SK-N-SH treated with all-trans-retinoic acid at 6 μM for 48 hours (cell line): ENCODE measurements at regions not wholly inside any gene's neighbourhood (a gene's known extent, or its start where the extent isn't known, plus 50 kb on each side); places are given as distances from the start of the nearest gene placed in this dataset.

Experiments
- ATAC-seq: fragments of 200-7000 bp; cut with Tn5 transposase; 3 replicates; pipeline ENCODE4 v1.9.1; 2020; ENCODE audit warnings: mild to moderate bottlenecking, moderate library complexity
- ARNTL ChIP-seq: fragments of 450-650 bp; formaldehyde crosslinking; IDR thresholded peaks from 2 replicates; pipeline ENCODE4 v1.5.0; 2020; ENCODE audit warnings: low read depth, mild to moderate bottlenecking, moderate library complexity, borderline replicate concordance
- BACH2 ChIP-seq: fragments of 250-450 bp; sonication (Bioruptor Pico); IDR thresholded peaks from 2 replicates; pipeline ENCODE4 v1.9.0; 2021; ENCODE audit warnings: mild to moderate bottlenecking, borderline replicate concordance
- CSRNP3 ChIP-seq: fragments of 250-450 bp; sonication (Bioruptor Pico); IDR thresholded peaks from 2 replicates; pipeline ENCODE4 v1.5.1; 2021; ENCODE audit warnings: mild to moderate bottlenecking, moderate library complexity
- ESRRG ChIP-seq: fragments of 250-450 bp; sonication (Bioruptor Pico); IDR thresholded peaks from 2 replicates; pipeline ENCODE4 v1.6.1; 2021; ENCODE audit warnings: mild to moderate bottlenecking
- GLIS3 ChIP-seq: fragments of 250-450 bp; sonication (Bioruptor Pico); IDR thresholded peaks from 2 replicates; pipeline ENCODE4 v1.5.0; 2020; ENCODE audit warnings: mild to moderate bottlenecking, moderate library complexity
- ISL1 ChIP-seq: fragments of 250-450 bp; sonication (Bioruptor Pico); IDR thresholded peaks from 2 replicates; pipeline ENCODE4 v2.1.2; 2022; ENCODE audit warnings: mild to moderate bottlenecking, moderate library complexity
- PPARA ChIP-seq: fragments of 250-450 bp; sonication (Bioruptor Pico); IDR thresholded peaks from 2 replicates; pipeline ENCODE4 v1.5.0; 2020; ENCODE audit warnings: mild to moderate bottlenecking, borderline replicate concordance
- RARB ChIP-seq: fragments of 250-450 bp; sonication (Bioruptor Pico); IDR thresholded peaks from 2 replicates; pipeline ENCODE4 v1.8.0; 2021; ENCODE audit warnings: mild to moderate bottlenecking, moderate library complexity
- SNAI2 ChIP-seq: fragments of 250-450 bp; sonication (Bioruptor Pico); IDR thresholded peaks from 2 replicates; pipeline ENCODE4 v1.5.0; 2020; ENCODE audit warnings: mild to moderate bottlenecking, moderate library complexity
- TCF4 ChIP-seq: fragments of 250-450 bp; sonication (Bioruptor Pico); IDR thresholded peaks from 2 replicates; pipeline ENCODE4 v1.8.0; 2021; ENCODE audit warnings: mild to moderate bottlenecking, moderate library complexity, borderline replicate concordance
- ZC3H10 ChIP-seq: fragments of 250-450 bp; sonication (Bioruptor Pico); IDR thresholded peaks from 2 replicates; pipeline ENCODE4 v1.5.1; 2021; ENCODE audit warnings: mild to moderate bottlenecking, moderate library complexity
- ZFP3 ChIP-seq: fragments of 250-450 bp; sonication (Bioruptor Pico); IDR thresholded peaks from 2 replicates; pipeline ENCODE4 v1.5.0; 2020; ENCODE audit warnings: mild to moderate bottlenecking, moderate library complexity
- ZFP30 ChIP-seq: fragments of 450-650 bp; formaldehyde crosslinking; IDR thresholded peaks from 2 replicates; pipeline ENCODE4 v1.5.0; 2022; ENCODE audit warnings: mild to moderate bottlenecking, moderate library complexity
- ZNF565 ChIP-seq: fragments of 450-650 bp; formaldehyde crosslinking; conservative IDR thresholded peaks from 2 replicates; pipeline ENCODE4 v1.5.0; 2020; ENCODE audit warnings: low read depth, mild to moderate bottlenecking, moderate library complexity
- ZNF70 ChIP-seq: fragments of 450-650 bp; formaldehyde crosslinking; IDR thresholded peaks from 2 replicates; pipeline ENCODE4 v1.5.0; 2020; ENCODE audit warnings: mild to moderate bottlenecking, moderate library complexity
- TF ChIP-seq, protein P1 (sequence below): fragments of 250-450 bp; sonication (Bioruptor Pico); IDR thresholded peaks from 2 replicates; pipeline ENCODE4 v1.5.1; 2020; ENCODE audit warnings: low read depth, mild to moderate bottlenecking, moderate library complexity
- TF ChIP-seq, protein P2 (sequence below): fragments of 250-450 bp; sonication (Bioruptor Pico); IDR thresholded peaks from 2 replicates; pipeline ENCODE4 v1.5.0; 2020; ENCODE audit warnings: mild to moderate bottlenecking, moderate library complexity
- TF ChIP-seq, protein P3 (sequence below): fragments of 250-450 bp; sonication (Bioruptor Pico); IDR thresholded peaks from 2 replicates; pipeline ENCODE4 v1.8.0; 2020; ENCODE audit warnings: mild to moderate bottlenecking, moderate library complexity, borderline replicate concordance

- ATAC-seq: no peak
Observed at GRCh38 chr1:182147136-182147820, 85.8 kb upstream of the ZNF648 start.

DNA sequence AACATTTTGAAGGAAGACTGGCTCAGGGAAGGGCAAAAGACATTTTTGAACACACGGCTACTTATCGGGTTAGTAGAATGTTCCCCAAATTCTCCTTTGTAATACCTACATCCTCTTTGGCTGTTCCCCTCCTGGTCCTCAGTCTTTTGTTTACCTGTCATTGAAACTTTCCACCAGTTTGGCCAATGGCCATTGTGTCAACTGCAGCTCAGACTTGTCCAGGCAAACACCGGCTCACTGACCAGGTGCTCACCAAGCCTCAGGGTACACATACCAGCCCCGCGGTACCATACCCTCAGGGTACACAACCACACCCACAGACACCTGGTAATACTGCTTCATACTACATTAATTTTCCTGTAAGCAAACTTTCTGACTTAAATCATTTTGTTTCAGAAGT, 84.8 kb upstream of the ZNF648 start:
- TF ChIP-seq, protein P1, sequence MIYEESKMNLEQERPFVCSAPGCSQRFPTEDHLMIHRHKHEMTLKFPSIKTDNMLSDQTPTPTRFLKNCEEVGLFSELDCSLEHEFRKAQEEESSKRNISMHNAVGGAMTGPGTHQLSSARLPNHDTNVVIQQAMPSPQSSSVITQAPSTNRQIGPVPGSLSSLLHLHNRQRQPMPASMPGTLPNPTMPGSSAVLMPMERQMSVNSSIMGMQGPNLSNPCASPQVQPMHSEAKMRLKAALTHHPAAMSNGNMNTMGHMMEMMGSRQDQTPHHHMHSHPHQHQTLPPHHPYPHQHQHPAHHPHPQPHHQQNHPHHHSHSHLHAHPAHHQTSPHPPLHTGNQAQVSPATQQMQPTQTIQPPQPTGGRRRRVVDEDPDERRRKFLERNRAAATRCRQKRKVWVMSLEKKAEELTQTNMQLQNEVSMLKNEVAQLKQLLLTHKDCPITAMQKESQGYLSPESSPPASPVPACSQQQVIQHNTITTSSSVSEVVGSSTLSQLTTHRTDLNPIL (CRISPR knock-in tag): no peak
- TF ChIP-seq, protein P2, sequence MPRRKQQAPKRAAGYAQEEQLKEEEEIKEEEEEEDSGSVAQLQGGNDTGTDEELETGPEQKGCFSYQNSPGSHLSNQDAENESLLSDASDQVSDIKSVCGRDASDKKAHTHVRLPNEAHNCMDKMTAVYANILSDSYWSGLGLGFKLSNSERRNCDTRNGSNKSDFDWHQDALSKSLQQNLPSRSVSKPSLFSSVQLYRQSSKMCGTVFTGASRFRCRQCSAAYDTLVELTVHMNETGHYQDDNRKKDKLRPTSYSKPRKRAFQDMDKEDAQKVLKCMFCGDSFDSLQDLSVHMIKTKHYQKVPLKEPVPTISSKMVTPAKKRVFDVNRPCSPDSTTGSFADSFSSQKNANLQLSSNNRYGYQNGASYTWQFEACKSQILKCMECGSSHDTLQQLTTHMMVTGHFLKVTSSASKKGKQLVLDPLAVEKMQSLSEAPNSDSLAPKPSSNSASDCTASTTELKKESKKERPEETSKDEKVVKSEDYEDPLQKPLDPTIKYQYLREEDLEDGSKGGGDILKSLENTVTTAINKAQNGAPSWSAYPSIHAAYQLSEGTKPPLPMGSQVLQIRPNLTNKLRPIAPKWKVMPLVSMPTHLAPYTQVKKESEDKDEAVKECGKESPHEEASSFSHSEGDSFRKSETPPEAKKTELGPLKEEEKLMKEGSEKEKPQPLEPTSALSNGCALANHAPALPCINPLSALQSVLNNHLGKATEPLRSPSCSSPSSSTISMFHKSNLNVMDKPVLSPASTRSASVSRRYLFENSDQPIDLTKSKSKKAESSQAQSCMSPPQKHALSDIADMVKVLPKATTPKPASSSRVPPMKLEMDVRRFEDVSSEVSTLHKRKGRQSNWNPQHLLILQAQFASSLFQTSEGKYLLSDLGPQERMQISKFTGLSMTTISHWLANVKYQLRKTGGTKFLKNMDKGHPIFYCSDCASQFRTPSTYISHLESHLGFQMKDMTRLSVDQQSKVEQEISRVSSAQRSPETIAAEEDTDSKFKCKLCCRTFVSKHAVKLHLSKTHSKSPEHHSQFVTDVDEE (CRISPR knock-in tag): no peak
- no peak for TF ChIP-seq ZFP30 (CRISPR knock-in tag)
- TF ChIP-seq ZC3H10 (CRISPR knock-in tag): no peak
- TF ChIP-seq BACH2 (CRISPR knock-in tag): no peak
- TF ChIP-seq, protein P3, sequence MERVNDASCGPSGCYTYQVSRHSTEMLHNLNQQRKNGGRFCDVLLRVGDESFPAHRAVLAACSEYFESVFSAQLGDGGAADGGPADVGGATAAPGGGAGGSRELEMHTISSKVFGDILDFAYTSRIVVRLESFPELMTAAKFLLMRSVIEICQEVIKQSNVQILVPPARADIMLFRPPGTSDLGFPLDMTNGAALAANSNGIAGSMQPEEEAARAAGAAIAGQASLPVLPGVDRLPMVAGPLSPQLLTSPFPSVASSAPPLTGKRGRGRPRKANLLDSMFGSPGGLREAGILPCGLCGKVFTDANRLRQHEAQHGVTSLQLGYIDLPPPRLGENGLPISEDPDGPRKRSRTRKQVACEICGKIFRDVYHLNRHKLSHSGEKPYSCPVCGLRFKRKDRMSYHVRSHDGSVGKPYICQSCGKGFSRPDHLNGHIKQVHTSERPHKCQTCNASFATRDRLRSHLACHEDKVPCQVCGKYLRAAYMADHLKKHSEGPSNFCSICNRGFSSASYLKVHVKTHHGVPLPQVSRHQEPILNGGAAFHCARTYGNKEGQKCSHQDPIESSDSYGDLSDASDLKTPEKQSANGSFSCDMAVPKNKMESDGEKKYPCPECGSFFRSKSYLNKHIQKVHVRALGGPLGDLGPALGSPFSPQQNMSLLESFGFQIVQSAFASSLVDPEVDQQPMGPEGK: no peak
- TF ChIP-seq PPARA (CRISPR knock-in tag): no peak
- TF ChIP-seq ZNF565: no peak
- TF ChIP-seq TCF4: no peak
- no peak for TF ChIP-seq ZFP3 (CRISPR knock-in tag)
- no peak for ATAC-seq

More at GRCh38 chr1:182147136-182147820, 85.8 kb upstream of the ZNF648 start:
- no peak for TF ChIP-seq RARB (CRISPR knock-in tag)

- TF ChIP-seq ZNF70 (no peak), ISL1 (CRISPR knock-in tag) (no peak), ESRRG (CRISPR knock-in tag) (no peak)
- TF ChIP-seq, protein P1 (CRISPR knock-in tag): no peak
- no peak for ATAC-seq
Observed at GRCh38 chr1:182145441-182145840, 83.9 kb upstream of the ZNF648 start.

DNA sequence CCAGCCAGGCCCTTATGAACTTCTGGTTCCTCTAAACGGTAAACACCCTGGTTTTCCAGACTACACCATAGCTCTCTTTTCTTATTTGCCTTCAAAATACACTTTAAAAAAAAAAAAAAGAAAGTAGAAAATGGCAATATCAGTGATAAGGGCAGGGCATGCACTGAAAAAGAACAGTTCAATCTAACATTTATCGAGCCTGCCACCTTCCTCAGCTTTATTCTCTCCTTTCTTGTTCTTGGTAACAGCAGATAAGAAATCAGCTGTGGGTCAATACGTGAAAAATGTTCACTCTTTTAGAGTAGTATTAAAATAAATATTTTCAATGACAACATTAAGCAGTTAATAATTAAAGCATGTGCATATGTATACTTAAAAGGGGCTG, 83.1 kb upstream of the ZNF648 start:
- no peak for ATAC-seq

DNA sequence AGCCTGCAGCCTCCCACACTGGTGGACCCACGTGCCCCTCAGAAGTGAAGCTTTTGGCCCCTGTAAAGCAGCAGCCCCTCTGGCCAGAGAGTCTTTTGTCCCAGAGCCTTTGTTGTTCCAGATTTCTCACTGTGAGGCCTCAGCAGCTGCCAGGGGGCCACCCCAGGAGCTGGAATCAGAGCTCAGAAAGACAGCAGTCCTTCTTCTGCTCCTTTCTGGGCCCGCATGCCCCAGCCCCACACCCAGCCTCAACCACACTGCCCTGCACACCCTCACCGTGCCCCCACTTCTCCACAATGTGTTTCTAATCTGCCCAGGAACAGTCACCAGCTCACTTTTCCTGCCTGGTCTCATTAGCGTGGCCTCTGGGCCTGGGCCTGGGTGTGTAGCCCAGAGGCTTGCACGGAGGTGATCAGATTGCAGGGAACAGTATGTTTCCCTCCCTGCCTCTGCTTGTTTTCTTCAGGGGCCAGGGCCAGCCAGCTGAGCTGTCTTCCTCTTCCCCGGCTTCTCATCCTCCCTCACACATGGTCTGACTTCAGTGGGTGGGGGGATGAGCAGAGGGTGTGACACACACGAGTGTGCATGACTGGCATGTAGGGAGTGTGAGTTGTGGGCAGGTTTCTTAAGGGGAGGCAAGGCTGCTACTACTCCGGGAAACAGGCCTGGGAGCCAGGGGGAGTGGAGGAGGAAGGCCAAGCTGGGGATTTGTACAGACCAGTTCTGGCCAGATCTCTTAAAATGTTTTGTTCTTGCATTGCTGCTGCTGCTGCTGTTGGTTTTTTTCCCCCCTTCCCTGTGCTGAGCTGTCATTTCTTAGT, 82.5 kb upstream of the ZNF648 start:
- ATAC-seq: no peak; the same call in 2 of the 3 replicates
- no peak for TF ChIP-seq ZFP3 (CRISPR knock-in tag)
- no peak for TF ChIP-seq ESRRG (CRISPR knock-in tag)
- TF ChIP-seq ZC3H10 (CRISPR knock-in tag): no peak
- no peak for TF ChIP-seq CSRNP3
- no peak for TF ChIP-seq ARNTL
- TF ChIP-seq GLIS3 (CRISPR knock-in tag): no peak

More for the DNA sequence above, 83.1 kb upstream of the ZNF648 start:
- no peak for TF ChIP-seq SNAI2 (CRISPR knock-in tag)
